ENCODE measurements at regions not wholly inside any gene's neighbourhood (a gene's known extent, or its start where the extent isn't known, plus 50 kb on each side); places are given as distances from the start of the nearest gene placed in this dataset.

DNA sequence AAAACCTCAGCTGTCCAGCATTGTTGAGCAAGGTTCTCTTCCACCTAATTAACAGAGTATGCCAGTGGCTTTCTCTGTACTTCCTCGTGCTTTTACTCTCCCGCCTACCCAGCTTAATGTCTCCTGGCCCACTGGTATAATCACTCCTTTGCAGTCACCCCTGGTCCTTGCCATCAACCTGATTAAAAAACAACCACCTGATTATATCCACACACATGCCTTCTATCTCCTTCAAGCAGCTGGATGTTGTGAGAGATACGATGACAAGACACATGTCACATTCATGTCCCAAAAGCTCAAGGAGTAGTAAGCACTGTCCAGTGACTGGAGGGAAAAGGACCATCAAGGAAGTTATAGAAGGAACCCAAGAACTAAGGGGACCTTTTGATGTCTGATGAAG lies 241.3 kb upstream of the GRIP1 start:
- no peak overlapping the region for H3K4me2 ChIP-seq (ENCODE audit: low read length)
- no peaks in the 10 kb centered on the region for H3K27me3 ChIP-seq (ENCODE audit: control insufficient read depth, insufficient read depth, low read length)
- no peak overlapping the region for H3K9ac ChIP-seq (ENCODE audit: low read depth, low read length)
- no peaks in the 10 kb centered on the region for H3K9me3 ChIP-seq (replicated peaks; ENCODE audit: low read length)
- H3K4me1 ChIP-seq (ENCODE audit: control insufficient read depth, insufficient read depth, low read length): no peaks in the 10 kb centered on the region
- no peak overlapping the region for H3K4me3 ChIP-seq (ENCODE audit: low read length)
- H3K36me3 ChIP-seq (ENCODE audit: insufficient read depth, low read length): no peaks in the 10 kb centered on the region

DNA sequence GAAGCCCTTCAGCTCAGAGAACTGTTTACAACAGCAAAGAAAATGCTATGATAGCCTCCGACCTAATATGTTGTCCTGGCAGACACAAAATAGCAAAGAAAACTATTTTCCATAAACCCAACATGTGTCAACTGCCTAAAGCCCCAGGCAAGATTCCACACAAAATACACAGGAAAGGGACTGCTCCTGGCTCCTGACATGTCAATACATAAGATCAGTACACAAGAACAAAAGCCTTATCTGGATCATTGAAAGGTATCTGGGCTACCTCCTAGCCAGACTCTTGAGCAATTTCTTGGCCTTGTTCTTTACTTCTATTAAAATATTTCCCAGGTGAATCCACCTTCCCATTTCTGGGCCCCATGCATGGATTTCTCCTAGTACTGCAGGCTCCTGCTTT lies 242.3 kb upstream of the GRIP1 start:
- Histone ChIP-seq H3K36me3 (ENCODE audit: insufficient read depth, low read length) (no peaks in the 10 kb centered on the region), H3K27me3 (ENCODE audit: control insufficient read depth, insufficient read depth, low read length) (no peaks in the 10 kb centered on the region), H3K9me3 (replicated peaks; ENCODE audit: low read length) (no peaks in the 10 kb centered on the region), H3K4me2 (ENCODE audit: low read length) (no peak overlapping the region), H3K4me1 (ENCODE audit: control insufficient read depth, insufficient read depth, low read length) (no peaks in the 10 kb centered on the region), H3K9ac (ENCODE audit: low read depth, low read length) (no peak overlapping the region), H3K4me3 (ENCODE audit: low read length) (no peak overlapping the region)

DNA sequence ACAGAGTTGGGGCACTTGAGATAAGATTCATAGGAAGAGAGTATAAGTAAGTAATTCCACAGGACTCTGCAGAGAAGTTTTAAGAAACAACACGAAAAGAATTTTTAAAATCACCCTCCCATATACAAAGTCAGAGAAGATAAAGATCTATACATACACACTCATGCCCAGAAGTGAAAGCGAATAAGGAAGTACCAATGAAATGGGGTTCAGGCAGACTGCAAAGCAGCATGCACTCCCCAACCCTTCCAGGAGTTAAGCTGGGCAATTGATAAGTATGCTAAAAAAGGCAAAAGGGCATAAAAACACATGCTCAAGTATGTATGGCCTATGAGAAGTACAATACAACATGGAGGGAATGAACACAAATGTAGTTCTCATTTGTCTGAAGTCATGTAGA lies 246.2 kb upstream of the GRIP1 start:
- no peaks in the 10 kb centered on the region for H3K4me1 ChIP-seq (ENCODE audit: control insufficient read depth, insufficient read depth, low read length)
- no peaks in the 10 kb centered on the region for H3K36me3 ChIP-seq (ENCODE audit: insufficient read depth, low read length)
- H3K4me2 ChIP-seq (ENCODE audit: low read length): no peak overlapping the region
- H3K9me3 ChIP-seq (replicated peaks; ENCODE audit: low read length): no peaks in the 10 kb centered on the region
- no peaks in the 10 kb centered on the region for H3K27me3 ChIP-seq (ENCODE audit: control insufficient read depth, insufficient read depth, low read length)
- no peak overlapping the region for H3K9ac ChIP-seq (ENCODE audit: low read depth, low read length)
- H3K4me3 ChIP-seq (ENCODE audit: low read length): no peak overlapping the region

DNA sequence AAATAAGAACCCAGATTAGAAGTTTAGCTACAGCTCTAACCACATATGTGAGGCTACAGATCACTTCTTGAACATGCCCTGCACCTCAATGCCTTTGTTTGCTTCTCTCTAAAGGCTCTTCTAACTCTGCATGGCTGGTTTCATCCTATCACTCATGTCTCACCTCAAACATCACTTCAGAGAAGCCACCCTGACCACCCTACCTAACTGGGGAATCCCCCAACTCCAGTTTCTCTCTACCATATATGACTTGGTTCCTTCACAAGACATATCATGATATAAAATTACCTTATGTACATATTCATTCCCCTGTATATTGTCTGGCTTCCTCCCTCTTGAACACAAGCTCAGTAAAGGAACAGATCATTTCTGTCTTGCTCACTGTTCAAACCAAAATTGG lies 250.2 kb upstream of the GRIP1 start:
- no peak overlapping the region for H3K4me2 ChIP-seq (ENCODE audit: low read length)
- H3K4me1 ChIP-seq (ENCODE audit: control insufficient read depth, insufficient read depth, low read length): no peaks in the 10 kb centered on the region
- H3K27me3 ChIP-seq (ENCODE audit: control insufficient read depth, insufficient read depth, low read length): no peaks in the 10 kb centered on the region
- no peak overlapping the region for H3K4me3 ChIP-seq (ENCODE audit: low read length)
- no peak overlapping the region for H3K9ac ChIP-seq (ENCODE audit: low read depth, low read length)
- no peaks in the 10 kb centered on the region for H3K36me3 ChIP-seq (ENCODE audit: insufficient read depth, low read length)
- no peaks in the 10 kb centered on the region for H3K9me3 ChIP-seq (replicated peaks; ENCODE audit: low read length)

DNA sequence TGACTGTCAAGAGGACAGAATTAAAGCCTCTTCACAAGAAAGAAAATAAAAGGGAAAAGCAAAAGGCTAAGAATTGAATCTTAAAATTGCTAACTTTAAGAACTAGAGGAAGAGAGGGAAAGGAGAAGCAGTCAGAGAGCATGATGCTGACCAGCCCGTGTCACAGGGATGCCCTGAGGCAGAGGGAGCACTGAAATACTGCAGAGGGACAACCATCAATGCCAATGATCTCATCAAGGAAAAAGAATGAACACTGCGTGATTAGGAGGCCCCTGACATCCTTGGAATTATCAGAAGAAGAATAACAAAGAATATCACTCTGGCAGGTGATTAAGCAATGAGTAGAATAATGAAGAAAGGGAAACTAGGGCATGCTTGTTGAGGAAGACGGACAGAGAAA lies 252.2 kb upstream of the GRIP1 start:
- no peaks in the 10 kb centered on the region for H3K36me3 ChIP-seq (ENCODE audit: insufficient read depth, low read length)
- H3K9me3 ChIP-seq (replicated peaks; ENCODE audit: low read length): no peaks in the 10 kb centered on the region
- no peak overlapping the region for H3K9ac ChIP-seq (ENCODE audit: low read depth, low read length)
- no peak overlapping the region for H3K4me2 ChIP-seq (ENCODE audit: low read length)
- H3K4me3 ChIP-seq (ENCODE audit: low read length): no peak overlapping the region
- no peaks in the 10 kb centered on the region for H3K27me3 ChIP-seq (ENCODE audit: control insufficient read depth, insufficient read depth, low read length)
- no peaks in the 10 kb centered on the region for H3K4me1 ChIP-seq (ENCODE audit: control insufficient read depth, insufficient read depth, low read length)

DNA sequence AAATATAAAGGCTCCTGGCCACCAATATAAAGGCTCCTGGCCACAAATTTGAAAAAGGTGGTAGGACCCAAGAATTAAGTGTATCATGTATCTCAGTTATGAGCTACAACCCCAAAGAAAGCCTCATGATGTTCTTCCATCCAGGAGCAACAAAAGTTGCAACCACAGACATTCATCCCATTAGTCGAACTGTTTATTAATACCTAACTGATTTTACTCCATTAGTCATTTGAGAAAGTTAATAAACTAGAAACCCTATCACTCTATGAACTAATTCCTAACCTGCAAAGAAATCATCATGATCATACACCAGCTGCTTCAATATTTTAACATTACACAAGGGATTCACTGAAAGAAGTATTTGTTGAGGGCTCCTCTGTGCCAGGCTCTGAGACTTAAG lies 253.2 kb upstream of the GRIP1 start:
- H3K4me1 ChIP-seq (ENCODE audit: control insufficient read depth, insufficient read depth, low read length): no peaks in the 10 kb centered on the region
- H3K36me3 ChIP-seq (ENCODE audit: insufficient read depth, low read length): no peaks in the 10 kb centered on the region
- no peaks in the 10 kb centered on the region for H3K27me3 ChIP-seq (ENCODE audit: control insufficient read depth, insufficient read depth, low read length)
- H3K9ac ChIP-seq (ENCODE audit: low read depth, low read length): no peak overlapping the region
- no peak overlapping the region for H3K4me3 ChIP-seq (ENCODE audit: low read length)
- no peak overlapping the region for H3K4me2 ChIP-seq (ENCODE audit: low read length)
- no peaks in the 10 kb centered on the region for H3K9me3 ChIP-seq (replicated peaks; ENCODE audit: low read length)

DNA sequence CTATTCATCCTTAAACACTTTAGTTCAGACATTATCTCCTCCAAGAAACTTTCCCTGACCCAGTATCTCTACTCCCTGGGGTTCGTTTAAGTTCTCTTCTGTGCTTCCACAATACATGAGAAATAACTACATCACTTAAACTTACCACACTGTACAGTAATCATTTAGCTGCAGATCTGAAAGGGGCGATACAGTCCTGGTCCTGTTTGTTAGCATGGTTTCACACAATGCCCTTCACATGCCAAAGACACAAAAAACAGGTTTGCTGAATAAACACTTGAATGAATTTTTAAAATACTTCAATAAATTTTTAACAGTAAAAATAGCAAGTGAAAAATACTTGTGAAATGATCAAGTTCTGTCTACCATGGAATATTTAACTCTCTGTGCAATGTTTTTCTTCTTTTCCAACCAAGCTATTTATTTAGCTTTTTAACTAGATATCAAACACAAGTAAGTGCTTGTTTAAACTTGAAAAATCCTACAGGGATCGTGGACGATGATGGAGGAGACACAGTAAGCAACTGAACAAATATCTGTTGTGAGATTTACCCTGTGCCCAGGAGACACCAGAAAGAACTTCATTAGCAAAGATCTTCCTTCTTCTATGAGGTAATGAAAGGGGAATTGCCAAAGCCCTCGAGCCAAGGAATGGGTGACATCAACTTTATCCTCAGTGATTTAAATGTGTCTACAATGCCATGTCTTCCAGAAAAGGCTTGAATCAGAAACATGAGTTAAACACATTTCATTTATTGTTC lies 255.6 kb upstream of the GRIP1 start:
- Histone ChIP-seq H3K4me3 (ENCODE audit: low read length) (no peak overlapping the region), H3K4me1 (ENCODE audit: control insufficient read depth, insufficient read depth, low read length) (no peaks in the 10 kb centered on the region), H3K9ac (ENCODE audit: low read depth, low read length) (no peak overlapping the region), H3K27me3 (ENCODE audit: control insufficient read depth, insufficient read depth, low read length) (no peaks in the 10 kb centered on the region), H3K4me2 (ENCODE audit: low read length) (no peak overlapping the region), H3K9me3 (replicated peaks; ENCODE audit: low read length) (no peaks in the 10 kb centered on the region), H3K36me3 (ENCODE audit: insufficient read depth, low read length) (no peaks in the 10 kb centered on the region)

DNA sequence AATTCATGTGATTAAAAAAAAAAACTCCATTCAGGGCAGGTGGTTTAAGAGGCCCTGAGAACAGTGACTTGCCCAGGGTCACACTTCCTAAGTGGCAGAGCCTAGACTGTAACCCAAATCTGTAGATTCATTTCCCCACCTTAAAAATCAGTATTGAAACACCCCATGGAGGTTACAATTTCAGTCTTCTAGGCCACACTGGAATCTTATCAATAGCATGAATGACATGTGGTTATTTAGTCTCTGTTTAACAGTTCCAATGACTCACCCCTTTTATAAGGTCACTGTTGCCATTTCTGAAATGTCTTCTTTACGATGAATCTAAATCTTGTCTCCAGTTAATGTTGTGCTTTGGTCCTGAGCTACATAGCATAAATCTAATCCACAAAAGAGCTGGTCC lies 262.3 kb upstream of the GRIP1 start:
- Histone ChIP-seq H3K27me3 (ENCODE audit: control insufficient read depth, insufficient read depth, low read length) (no peaks in the 10 kb centered on the region), H3K9ac (ENCODE audit: low read depth, low read length) (no peak overlapping the region), H3K4me3 (ENCODE audit: low read length) (no peak overlapping the region)

DNA sequence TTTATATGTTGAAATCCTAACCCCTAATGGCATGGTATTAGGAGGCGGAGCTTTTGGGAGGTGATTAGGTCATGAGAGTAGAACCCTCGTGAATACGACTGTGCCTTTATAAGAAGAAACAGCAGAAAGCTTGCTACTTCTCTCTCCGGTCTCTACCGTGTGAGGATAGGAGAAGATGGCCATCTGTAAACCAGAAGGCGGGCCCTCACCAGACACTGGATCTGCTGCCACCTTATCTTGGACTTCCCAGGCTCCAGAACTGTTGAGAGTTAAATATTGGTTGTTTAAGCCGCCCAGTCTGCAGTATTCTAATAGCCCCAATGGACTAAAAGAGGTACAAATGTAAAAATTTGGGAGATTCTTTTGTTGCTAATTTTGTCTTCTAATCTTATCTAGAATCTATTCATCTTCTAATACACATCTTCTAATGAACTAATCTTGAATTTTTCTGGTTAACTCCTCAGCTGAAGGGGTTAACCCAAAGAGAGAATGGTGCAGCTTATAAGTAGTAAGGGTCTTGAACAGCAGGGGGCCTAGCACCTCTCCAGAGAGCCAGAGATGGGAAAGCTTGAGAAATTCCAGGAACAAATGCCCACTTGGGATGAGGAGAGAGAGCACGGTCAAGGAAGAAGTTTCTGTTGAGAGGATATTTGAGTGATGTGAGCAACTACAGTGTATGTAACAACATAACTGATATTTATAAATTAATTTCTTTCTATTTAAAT lies 264.0 kb upstream of the GRIP1 start:
- H3K9ac ChIP-seq (ENCODE audit: low read depth, low read length): no peak overlapping the region
- H3K36me3 ChIP-seq (ENCODE audit: insufficient read depth, low read length): no peaks in the 10 kb centered on the region
- no peaks in the 10 kb centered on the region for H3K4me1 ChIP-seq (ENCODE audit: control insufficient read depth, insufficient read depth, low read length)
- H3K27me3 ChIP-seq (ENCODE audit: control insufficient read depth, insufficient read depth, low read length): no peaks in the 10 kb centered on the region
- H3K4me3 ChIP-seq (ENCODE audit: low read length): no peak overlapping the region
- no peak overlapping the region for H3K4me2 ChIP-seq (ENCODE audit: low read length)
- no peaks in the 10 kb centered on the region for H3K9me3 ChIP-seq (replicated peaks; ENCODE audit: low read length)

More for the DNA sequence above, 262.3 kb upstream of the GRIP1 start:
- Histone ChIP-seq H3K4me1 (ENCODE audit: control insufficient read depth, insufficient read depth, low read length) (no peaks in the 10 kb centered on the region), H3K9me3 (replicated peaks; ENCODE audit: low read length) (no peaks in the 10 kb centered on the region), H3K4me2 (ENCODE audit: low read length) (no peak overlapping the region), H3K36me3 (ENCODE audit: insufficient read depth, low read length) (no peaks in the 10 kb centered on the region)

DNA sequence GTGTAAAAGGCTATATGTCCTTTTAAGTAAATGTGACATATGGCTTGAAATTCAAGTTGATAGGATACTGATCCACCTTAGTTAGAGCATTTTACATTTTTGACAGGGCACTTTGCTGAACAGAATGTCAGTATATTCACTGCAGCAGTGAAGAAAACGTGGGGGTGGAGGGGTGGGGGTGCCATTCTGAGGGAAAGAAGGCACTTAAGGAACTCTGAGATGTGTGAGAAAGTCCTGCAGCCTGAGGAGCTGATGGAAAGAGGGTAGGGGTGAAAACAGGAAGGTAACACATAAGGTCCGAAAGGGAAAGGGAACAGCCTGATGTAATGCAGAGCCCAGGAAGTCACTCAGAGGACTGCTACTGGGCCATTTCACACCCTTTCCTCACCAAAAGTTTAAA lies 265.5 kb upstream of the GRIP1 start:
- Histone ChIP-seq H3K36me3 (ENCODE audit: insufficient read depth, low read length) (no peaks in the 10 kb centered on the region), H3K4me1 (ENCODE audit: control insufficient read depth, insufficient read depth, low read length) (no peaks in the 10 kb centered on the region), H3K4me3 (ENCODE audit: low read length) (no peak overlapping the region), H3K9me3 (replicated peaks; ENCODE audit: low read length) (no peaks in the 10 kb centered on the region), H3K27me3 (ENCODE audit: control insufficient read depth, insufficient read depth, low read length) (no peaks in the 10 kb centered on the region), H3K9ac (ENCODE audit: low read depth, low read length) (no peak overlapping the region), H3K4me2 (ENCODE audit: low read length) (no peak overlapping the region)

DNA sequence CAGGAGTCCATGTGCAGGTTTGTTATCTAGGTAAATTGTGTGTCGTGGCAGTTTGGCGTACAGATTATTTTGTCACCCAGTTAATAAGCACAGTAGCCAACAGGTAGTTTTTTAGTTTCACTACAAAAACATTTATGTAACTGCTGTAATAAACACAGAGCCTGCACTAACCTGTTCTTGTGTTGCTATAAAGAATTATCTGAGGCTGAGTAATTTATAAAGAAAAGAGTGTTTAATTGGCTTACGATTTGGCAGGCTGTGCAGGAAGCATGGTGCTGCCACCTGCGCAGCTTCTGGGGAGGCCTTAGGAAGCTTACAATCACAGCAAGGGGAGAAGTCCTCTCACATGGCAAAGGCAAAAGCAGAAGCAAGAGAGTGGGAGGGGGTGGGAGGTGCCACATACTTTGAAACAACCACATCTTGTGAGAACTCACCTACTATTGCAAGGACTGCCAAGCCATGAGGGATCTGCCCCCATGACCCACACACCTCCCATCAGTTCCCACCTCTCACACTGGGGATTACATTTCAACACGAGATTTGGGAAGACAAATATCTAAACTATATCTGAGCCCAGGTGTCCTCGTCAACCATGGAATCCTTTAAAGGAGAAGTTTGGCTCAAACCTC lies 266.4 kb upstream of the GRIP1 start:
- Histone ChIP-seq H3K4me2 (ENCODE audit: low read length) (no peak overlapping the region), H3K4me1 (ENCODE audit: control insufficient read depth, insufficient read depth, low read length) (no peaks in the 10 kb centered on the region), H3K36me3 (ENCODE audit: insufficient read depth, low read length) (no peaks in the 10 kb centered on the region), H3K9me3 (replicated peaks; ENCODE audit: low read length) (no peaks in the 10 kb centered on the region), H3K9ac (ENCODE audit: low read depth, low read length) (no peak overlapping the region), H3K4me3 (ENCODE audit: low read length) (no peak overlapping the region), H3K27me3 (ENCODE audit: control insufficient read depth, insufficient read depth, low read length) (no peaks in the 10 kb centered on the region)
